ENCODE measurements at regions not wholly inside any gene's neighbourhood (a gene's known extent, or its start where the extent isn't known, plus 50 kb on each side); places are given as distances from the start of the nearest gene placed in this dataset.

DNA sequence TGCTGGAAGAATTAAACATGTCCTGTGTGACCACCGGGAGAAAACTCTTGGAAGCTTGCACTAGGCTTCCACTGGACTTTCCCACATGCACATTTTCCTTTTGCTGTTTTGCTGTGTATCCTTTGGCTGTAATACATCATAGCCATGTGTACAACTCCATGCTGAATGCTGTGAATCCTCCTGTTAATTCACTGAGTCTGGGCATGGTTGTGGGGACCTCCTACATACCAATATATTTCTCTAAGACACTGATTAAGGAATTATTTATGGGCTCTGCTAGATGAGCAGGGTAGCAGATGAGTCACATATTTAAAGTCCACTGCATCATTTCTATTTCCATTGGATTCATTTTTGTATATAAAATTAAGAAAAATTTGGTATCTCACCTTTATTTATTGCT, 220.1 kb downstream of the CYLC2 start:
- TF ChIP-seq EZH2 (IDR thresholded peaks at IDR 0.05; ENCODE audit: low read length, unreplicated experiment): no peak
- TF ChIP-seq, protein P1, sequence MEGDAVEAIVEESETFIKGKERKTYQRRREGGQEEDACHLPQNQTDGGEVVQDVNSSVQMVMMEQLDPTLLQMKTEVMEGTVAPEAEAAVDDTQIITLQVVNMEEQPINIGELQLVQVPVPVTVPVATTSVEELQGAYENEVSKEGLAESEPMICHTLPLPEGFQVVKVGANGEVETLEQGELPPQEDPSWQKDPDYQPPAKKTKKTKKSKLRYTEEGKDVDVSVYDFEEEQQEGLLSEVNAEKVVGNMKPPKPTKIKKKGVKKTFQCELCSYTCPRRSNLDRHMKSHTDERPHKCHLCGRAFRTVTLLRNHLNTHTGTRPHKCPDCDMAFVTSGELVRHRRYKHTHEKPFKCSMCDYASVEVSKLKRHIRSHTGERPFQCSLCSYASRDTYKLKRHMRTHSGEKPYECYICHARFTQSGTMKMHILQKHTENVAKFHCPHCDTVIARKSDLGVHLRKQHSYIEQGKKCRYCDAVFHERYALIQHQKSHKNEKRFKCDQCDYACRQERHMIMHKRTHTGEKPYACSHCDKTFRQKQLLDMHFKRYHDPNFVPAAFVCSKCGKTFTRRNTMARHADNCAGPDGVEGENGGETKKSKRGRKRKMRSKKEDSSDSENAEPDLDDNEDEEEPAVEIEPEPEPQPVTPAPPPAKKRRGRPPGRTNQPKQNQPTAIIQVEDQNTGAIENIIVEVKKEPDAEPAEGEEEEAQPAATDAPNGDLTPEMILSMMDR (conservative IDR thresholded peaks at IDR 0.05; ENCODE audit: low read depth, low read length): no peak
